ENCODE measurements at regions not wholly inside any gene's neighbourhood (a gene's known extent, or its start where the extent isn't known, plus 50 kb on each side); places are given as distances from the start of the nearest gene placed in this dataset.

GRCh38 chr4:10336471-10336870, 120.8 kb downstream of the ZNF518B start:
- DNase-seq (ENCODE audit: low spot score) (no peak), ATAC-seq (no peak)

GRCh38 chr4:10335050-10335449, 122.2 kb downstream of the ZNF518B start:
- ATAC-seq, result no peak
- DNase-seq (ENCODE audit: low spot score), result no peak

- ATAC-seq (no peak), DNase-seq (ENCODE audit: low spot score) (no peak)
Measured at GRCh38 chr4:10334506-10335028, 122.7 kb downstream of the ZNF518B start.

GRCh38 chr4:10333942-10334341, 123.3 kb downstream of the ZNF518B start:
- ATAC-seq, result no peak

GRCh38 chr4:10326075-10326474, 131.2 kb downstream of the ZNF518B start:
- DNase-seq (ENCODE audit: low spot score) (no peak), ATAC-seq (no peak)

More at GRCh38 chr4:10333942-10334341, 123.3 kb downstream of the ZNF518B start:
- DNase-seq (ENCODE audit: low spot score), result no peak

- DNase-seq (ENCODE audit: low spot score), result no peak
- ATAC-seq, result no peak
Measured at GRCh38 chr4:10321931-10322330, 135.3 kb downstream of the ZNF518B start.

GRCh38 chr4:10320130-10320529, 137.1 kb downstream of the ZNF518B start:
- DNase-seq (ENCODE audit: low spot score) (no peak), ATAC-seq (no peak)

GRCh38 chr4:10317345-10317744, 139.9 kb downstream of the ZNF518B start:
- DNase-seq (ENCODE audit: low spot score), result no peak
- no peak for ATAC-seq

- DNase-seq (ENCODE audit: low spot score), result no peak
- ATAC-seq, result no peak
Measured at GRCh38 chr4:10316851-10317250, 140.4 kb downstream of the ZNF518B start.

- no peak for ATAC-seq
- DNase-seq (ENCODE audit: low spot score), result no peak
Measured at GRCh38 chr4:10315638-10316037, 141.6 kb downstream of the ZNF518B start.

- ATAC-seq, result no peak
- no peak for DNase-seq (ENCODE audit: low spot score)
Measured at GRCh38 chr4:10312568-10312967, 144.7 kb downstream of the ZNF518B start.

GRCh38 chr4:10311939-10312338, 145.3 kb downstream of the ZNF518B start:
- DNase-seq (ENCODE audit: low spot score), result no peak
- ATAC-seq, result no peak

- ATAC-seq, result no peak
- no peak for DNase-seq (ENCODE audit: low spot score)
Measured at GRCh38 chr4:10305816-10306215, 151.4 kb downstream of the ZNF518B start.

- DNase-seq (ENCODE audit: low spot score), result no peak
- ATAC-seq, result no peak
Measured at GRCh38 chr4:10303291-10303690, 153.9 kb downstream of the ZNF518B start.

- ATAC-seq (no peak), DNase-seq (ENCODE audit: low spot score) (no peak)
Measured at GRCh38 chr4:10302096-10302495, 155.1 kb downstream of the ZNF518B start.

- DNase-seq (ENCODE audit: low spot score), result no peak
- ATAC-seq, result no peak
Measured at GRCh38 chr4:10299601-10300000, 157.6 kb downstream of the ZNF518B start.

GRCh38 chr4:10298681-10299080, 158.5 kb downstream of the ZNF518B start:
- no peak for ATAC-seq

GRCh38 chr4:10296730-10297129, 160.5 kb downstream of the ZNF518B start:
- DNase-seq (ENCODE audit: low spot score), result no peak
- ATAC-seq, result no peak

More at GRCh38 chr4:10298681-10299080, 158.5 kb downstream of the ZNF518B start:
- no peak for DNase-seq (ENCODE audit: low spot score)

- DNase-seq (ENCODE audit: low spot score) (no peak), ATAC-seq (no peak)
Measured at GRCh38 chr4:10295301-10295700, 161.9 kb downstream of the ZNF518B start.

- DNase-seq (ENCODE audit: low spot score), result no peak
- no peak for ATAC-seq
Measured at GRCh38 chr4:10289538-10289906, 167.7 kb downstream of the ZNF518B start.

- DNase-seq (ENCODE audit: low spot score), result no peak
- no peak for ATAC-seq
Measured at GRCh38 chr4:10288830-10289537, 168.2 kb downstream of the ZNF518B start.

GRCh38 chr4:10285028-10285427, 168.4 kb upstream of the WDR1 start:
- DNase-seq (ENCODE audit: low spot score) (no peak), ATAC-seq (no peak)

GRCh38 chr4:10283761-10284160, 167.2 kb upstream of the WDR1 start:
- no peak for DNase-seq (ENCODE audit: low spot score)
- ATAC-seq, result no peak

Data from left lobe of liver (tissue), 2 donors.